Cardiac fibroblast (primary cell): ENCODE measurements at regions not wholly inside any gene's neighbourhood (a gene's known extent, or its start where the extent isn't known, plus 50 kb on each side); places are given as distances from the start of the nearest gene placed in this dataset.
"Not testable (repeated sequence)": the region's sequence is repeated elsewhere in the genome, so short reads cannot be mapped to it uniquely, and the experiment has no call there.

Experiments
- DNase-seq, 2 donors: peaks; one replicate each; pipeline versions ENCODE4 v3.0.0 to v3.0.0-alpha.2; 2010; ENCODE audit warnings: low read depth in 2 of 2
- H3K4me3 ChIP-seq, 2 donors: replicated peaks in 1 of 2; 1 replicate in 1 of 2; 2 replicates in 1 of 2; pipeline ENCODE4 v1.5.1; 2011; ENCODE audit warnings: low read depth in 2 of 2, low read length in 2 of 2, mild to moderate bottlenecking in 2 of 2, moderate library complexity in 1 of 2
- TF ChIP-seq, protein P1 (sequence below): IDR thresholded peaks from one replicate; pipeline ENCODE4 v1.5.1; 2011; ENCODE audit warnings: low read depth, mild to moderate bottlenecking, low read length, inconsistent platforms

DNA sequence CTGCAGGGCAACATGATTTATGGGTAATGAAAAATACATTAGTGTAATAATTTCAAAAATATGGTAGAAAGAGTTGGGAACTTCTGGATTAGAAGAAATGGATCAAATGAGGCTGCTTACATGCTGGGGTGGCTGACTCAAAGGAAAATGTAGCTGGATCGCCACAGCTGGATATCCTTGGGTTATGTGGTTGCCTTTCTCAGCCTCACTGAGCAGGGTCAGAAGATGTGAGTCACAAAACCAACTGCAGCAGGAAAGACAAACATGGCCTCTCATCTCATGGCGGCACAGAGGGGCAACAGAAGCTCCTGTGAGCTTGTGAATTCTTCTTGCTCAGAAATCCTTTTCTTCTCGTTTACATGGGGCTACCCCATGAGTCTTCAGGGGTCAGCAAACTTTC is 317.1 kb upstream of the SPRED2 start:
- no peak overlapping the region for H3K4me3 ChIP-seq
- no peak for DNase-seq
- TF ChIP-seq, protein P1, sequence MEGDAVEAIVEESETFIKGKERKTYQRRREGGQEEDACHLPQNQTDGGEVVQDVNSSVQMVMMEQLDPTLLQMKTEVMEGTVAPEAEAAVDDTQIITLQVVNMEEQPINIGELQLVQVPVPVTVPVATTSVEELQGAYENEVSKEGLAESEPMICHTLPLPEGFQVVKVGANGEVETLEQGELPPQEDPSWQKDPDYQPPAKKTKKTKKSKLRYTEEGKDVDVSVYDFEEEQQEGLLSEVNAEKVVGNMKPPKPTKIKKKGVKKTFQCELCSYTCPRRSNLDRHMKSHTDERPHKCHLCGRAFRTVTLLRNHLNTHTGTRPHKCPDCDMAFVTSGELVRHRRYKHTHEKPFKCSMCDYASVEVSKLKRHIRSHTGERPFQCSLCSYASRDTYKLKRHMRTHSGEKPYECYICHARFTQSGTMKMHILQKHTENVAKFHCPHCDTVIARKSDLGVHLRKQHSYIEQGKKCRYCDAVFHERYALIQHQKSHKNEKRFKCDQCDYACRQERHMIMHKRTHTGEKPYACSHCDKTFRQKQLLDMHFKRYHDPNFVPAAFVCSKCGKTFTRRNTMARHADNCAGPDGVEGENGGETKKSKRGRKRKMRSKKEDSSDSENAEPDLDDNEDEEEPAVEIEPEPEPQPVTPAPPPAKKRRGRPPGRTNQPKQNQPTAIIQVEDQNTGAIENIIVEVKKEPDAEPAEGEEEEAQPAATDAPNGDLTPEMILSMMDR = no peak

- not testable (repeated sequence) for DNase-seq, H3K4me3 ChIP-seq
Measured at GRCh38 chr2:65747875-65748274, 315.5 kb upstream of the SPRED2 start.

- no peak overlapping the region for H3K4me3 ChIP-seq
- TF ChIP-seq, protein P1 = no peak
- DNase-seq = no peak
Measured at GRCh38 chr2:65746931-65747675, 314.7 kb upstream of the SPRED2 start.

DNA sequence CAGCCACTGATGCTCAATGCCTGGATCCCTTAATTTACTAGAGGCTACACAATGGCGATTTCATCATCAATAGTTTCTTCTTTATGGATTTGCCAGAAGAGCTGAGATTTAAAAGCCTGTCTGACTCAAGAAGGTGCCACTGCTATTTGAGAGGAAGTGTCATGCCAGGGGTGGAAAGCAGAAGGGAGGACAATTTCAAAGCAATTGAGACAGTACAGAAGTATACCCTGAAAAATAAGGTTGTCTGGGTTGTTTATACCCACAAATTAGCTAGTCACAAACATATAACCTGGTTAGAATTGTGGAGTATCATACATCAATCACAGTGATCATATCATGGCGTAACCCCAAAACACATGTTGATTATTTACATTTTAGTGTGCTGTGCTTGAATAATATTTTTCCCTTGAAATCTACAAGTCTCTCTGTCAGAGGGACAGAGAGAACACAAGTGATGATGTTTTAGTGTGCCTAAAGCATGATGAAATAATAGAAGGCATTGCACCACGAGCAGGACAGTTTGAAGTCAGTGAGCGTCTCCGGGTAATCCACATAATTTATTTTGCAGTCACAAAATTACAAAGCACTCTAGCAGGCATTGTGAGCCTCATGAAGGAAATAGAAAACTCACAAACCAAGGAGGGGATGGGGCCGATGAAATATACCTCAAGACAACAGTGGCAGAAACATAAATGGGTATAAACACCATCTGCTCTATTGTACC is 312.2 kb upstream of the SPRED2 start:
- DNase-seq = no peak
- no peak overlapping the region for H3K4me3 ChIP-seq
- TF ChIP-seq, protein P1 = no peak

DNA sequence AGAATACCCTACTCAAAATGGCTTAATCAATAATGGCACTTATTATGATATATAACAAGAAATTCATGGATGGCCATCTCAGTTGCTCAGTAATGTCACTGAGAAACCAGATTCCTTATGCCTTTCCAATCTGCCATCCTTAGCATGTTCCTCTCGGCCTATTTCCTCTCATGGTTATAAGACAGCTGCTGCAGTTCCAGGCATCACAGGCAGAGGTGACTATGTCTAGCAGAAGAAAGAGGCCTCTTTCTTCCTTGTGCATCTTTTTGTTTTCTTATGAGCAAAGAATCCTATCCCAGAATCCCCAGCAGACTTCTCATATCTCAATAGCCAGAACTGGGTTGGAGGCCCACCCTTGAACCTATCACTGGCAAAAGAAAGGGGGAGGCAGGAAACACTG is 310.6 kb upstream of the SPRED2 start:
- H3K4me3 ChIP-seq = no peak overlapping the region
- TF ChIP-seq, protein P1 = no peak
- no peak for DNase-seq

- H3K4me3 ChIP-seq = no peak overlapping the region
- TF ChIP-seq, protein P1 = no peak
- DNase-seq = no peak
Measured at GRCh38 chr2:65739927-65740326, 307.5 kb upstream of the SPRED2 start.

- no peak for DNase-seq
- no peak overlapping the region for H3K4me3 ChIP-seq
- TF ChIP-seq, protein P1 = no peak
Measured at GRCh38 chr2:65737452-65738011, 305.1 kb upstream of the SPRED2 start.
